ENCODE measurements at regions not wholly inside any gene's neighbourhood (a gene's known extent, or its start where the extent isn't known, plus 50 kb on each side); places are given as distances from the start of the nearest gene placed in this dataset.

- H3K79me2 ChIP-seq (ENCODE audit: control insufficient read depth, insufficient read depth, low read length), result no peaks in the 10 kb centered on the region
- intact Hi-C loops (cut with micrococcal nuclease) (no loop called here), in situ Hi-C loops (cut with MboI) (no loop called here)
- ATAC-seq (no peak), DNase-seq (ENCODE audit: extremely low read depth in 1 of 4, low spot score in 3 of 4) (no peak), FAIRE-seq (no peak)
- H3K9me1 ChIP-seq (ENCODE audit: control insufficient read depth, insufficient read depth, low read length), result no peaks in the 10 kb centered on the region
- CTCF ChIA-PET (ENCODE audit: low intra/inter-chr PET ratio), result no interaction called here
- BruUV-seq (replicated peaks), result no TSS peak
- POLR2A ChIA-PET, result no interaction called here
- H3K4me2 ChIP-seq (ENCODE audit: insufficient read depth, low read length), result no peak overlapping the region
- H3K36me3 ChIP-seq (ENCODE audit: control insufficient read depth, insufficient read depth, low read length), result no peaks in the 10 kb centered on the region
- no peak overlapping the region for H2AFZ ChIP-seq (ENCODE audit: low read depth, low read length)
- H3K27ac ChIP-seq (ENCODE audit: extremely low read depth, low read depth, low read length), result no peak overlapping the region
- WGBS (ENCODE audit: insufficient coverage, low coverage, missing lambda C conversion rate), result 0% methylated on average over 1 of the region's 1 CpG
- H3K4me3 ChIP-seq, result no peak overlapping the region
- H3K27me3 ChIP-seq (ENCODE audit: control insufficient read depth in 2 of 2, insufficient read depth in 2 of 2, low read length in 2 of 2), result no peaks in the 10 kb centered on the region
- H3K4me1 ChIP-seq (replicated peaks in 1 of 2; ENCODE audit: control insufficient read depth in 2 of 2, insufficient read depth in 2 of 2, low read length in 2 of 2), result no peaks in the 10 kb centered on the region
- H4K20me1 ChIP-seq (replicated peaks; ENCODE audit: control insufficient read depth, insufficient read depth, low read length), result no peaks in the 10 kb centered on the region
- no peak for TF ChIP-seq GABPB1 (CRISPR knock-in tag; IDR thresholded peaks at IDR 0.05)
- 0 out of 2 replicates have a peak, but pooled peaks have one; percentile 18 for TF ChIP-seq TEAD4 (IDR thresholded peaks at IDR 0.05; ENCODE audit: low read length)
- TF ChIP-seq TEAD4 (CRISPR knock-in tag; IDR thresholded peaks at IDR 0.05; ENCODE audit: borderline replicate concordance), result no peak
- TF ChIP-seq CBFA2T2 (conservative IDR thresholded peaks at IDR 0.05), result 0 out of 2 replicates have a peak, but pooled peaks have one; percentile 4
- peak; percentile 20; the same call in 1 of the 2 replicates for TF ChIP-seq TAL1 (IDR thresholded peaks at IDR 0.05)
- TF ChIP-seq CBFA2T3 (IDR thresholded peaks at IDR 0.05), result peak; percentile 23; the same call in 1 of the 2 replicates
- TF ChIP-seq ZBED1 (IDR thresholded peaks at IDR 0.05), result no peak
- TF ChIP-seq TBL1XR1 (IDR thresholded peaks at IDR 0.05; ENCODE audit: low read length in 2 of 2), result no peak
- TF ChIP-seq ARID1B (IDR thresholded peaks at IDR 0.05), result peak; percentile 39; the same call in 1 of the 2 replicates
- H3K9me3 ChIP-seq (replicated peaks; ENCODE audit: control insufficient read depth, insufficient read depth, low read depth, low read length), result no peaks in the 10 kb centered on the region; the same call in 1 of the 2 replicates
- no peak overlapping the region for H3K9ac ChIP-seq (ENCODE audit: insufficient read depth in 1 of 2, low read depth in 2 of 2, low read length in 2 of 2)
Measured at GRCh38 chr2:75274936-75275335, 75.6 kb upstream of the TACR1 start.

GRCh38 chr2:75268112-75268511, 68.8 kb upstream of the TACR1 start:
- no peak for FAIRE-seq
- Histone ChIP-seq H3K4me2 (ENCODE audit: insufficient read depth, low read length) (no peak overlapping the region), H3K27ac (ENCODE audit: extremely low read depth, low read depth, low read length) (no peak overlapping the region), H3K79me2 (ENCODE audit: control insufficient read depth, insufficient read depth, low read length) (no peaks in the 10 kb centered on the region), H3K4me1 (replicated peaks in 1 of 2; ENCODE audit: control insufficient read depth in 2 of 2, insufficient read depth in 2 of 2, low read length in 2 of 2) (no peaks in the 10 kb centered on the region), H3K36me3 (ENCODE audit: control insufficient read depth, insufficient read depth, low read length) (no peaks in the 10 kb centered on the region), H3K9me1 (ENCODE audit: control insufficient read depth, insufficient read depth, low read length) (no peaks in the 10 kb centered on the region), H3K4me3 (no peak overlapping the region), H4K20me1 (replicated peaks; ENCODE audit: control insufficient read depth, insufficient read depth, low read length) (no peaks in the 10 kb centered on the region), H2AFZ (ENCODE audit: low read depth, low read length) (no peak overlapping the region), H3K9ac (ENCODE audit: insufficient read depth in 1 of 2, low read depth in 2 of 2, low read length in 2 of 2) (no peak overlapping the region), H3K9me3 (replicated peaks; ENCODE audit: control insufficient read depth, insufficient read depth, low read depth, low read length) (no peaks in the 10 kb centered on the region), H3K27me3 (ENCODE audit: control insufficient read depth in 2 of 2, insufficient read depth in 2 of 2, low read length in 2 of 2) (no peaks in the 10 kb centered on the region)
- in situ Hi-C loops (cut with MboI), result no loop called here
- ChIA-PET CTCF (ENCODE audit: low intra/inter-chr PET ratio) (no interaction called here), POLR2A (no interaction called here)
- intact Hi-C loops (cut with micrococcal nuclease), result no loop called here
- no TSS peak for BruUV-seq (replicated peaks)
- TF ChIP-seq CREB3L1 (IDR thresholded peaks at IDR 0.05; ENCODE audit: borderline replicate concordance, low read depth), result no peak
- no peak for ATAC-seq
- 0% methylated on average over 4 of the region's 4 CpGs for WGBS (ENCODE audit: insufficient coverage, low coverage, missing lambda C conversion rate)
- DNase-seq (ENCODE audit: extremely low read depth in 1 of 4, low spot score in 3 of 4), result no peak

Data from K562 (cell line).